ENCODE measurements at regions not wholly inside any gene's neighbourhood (a gene's known extent, or its start where the extent isn't known, plus 50 kb on each side); places are given as distances from the start of the nearest gene placed in this dataset.

DNA sequence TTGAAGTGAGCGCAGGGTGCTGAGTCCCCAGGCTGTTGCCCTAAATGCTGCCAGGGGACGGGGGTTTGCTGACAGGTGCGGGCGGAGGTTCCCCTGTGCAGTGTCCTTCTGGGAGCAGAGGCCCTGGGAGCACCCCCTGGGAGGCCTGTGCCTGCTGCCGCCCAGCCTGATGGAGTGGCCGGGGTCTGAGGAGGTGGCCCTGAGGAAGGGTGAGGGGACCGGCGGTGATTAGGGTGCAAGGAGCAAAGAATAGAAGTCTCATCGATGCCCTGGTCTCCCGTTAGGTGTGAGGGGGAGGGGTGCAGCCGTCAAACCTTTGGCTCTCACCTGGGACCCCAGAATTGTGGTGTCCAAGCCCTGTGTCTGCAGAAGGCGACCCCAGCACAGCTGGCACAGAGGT is 1294.7 kb downstream of the BRD1 start:
- Histone ChIP-seq H3K27ac (no peak overlapping the region), H3K4me3 (no peak overlapping the region), H3K36me3 (no peaks in the 10 kb centered on the region), H3K9me3 (no peaks in the 10 kb centered on the region), H3K27me3 (no peaks in the 10 kb centered on the region), H3K4me1 (no peaks in the 10 kb centered on the region)
- ATAC-seq (no peak), DNase-seq (peak in 1 of 4 donors; percentile 59)
- intact Hi-C loops (cut with DNase I) = no loop called here
- TF ChIP-seq, protein P1, sequence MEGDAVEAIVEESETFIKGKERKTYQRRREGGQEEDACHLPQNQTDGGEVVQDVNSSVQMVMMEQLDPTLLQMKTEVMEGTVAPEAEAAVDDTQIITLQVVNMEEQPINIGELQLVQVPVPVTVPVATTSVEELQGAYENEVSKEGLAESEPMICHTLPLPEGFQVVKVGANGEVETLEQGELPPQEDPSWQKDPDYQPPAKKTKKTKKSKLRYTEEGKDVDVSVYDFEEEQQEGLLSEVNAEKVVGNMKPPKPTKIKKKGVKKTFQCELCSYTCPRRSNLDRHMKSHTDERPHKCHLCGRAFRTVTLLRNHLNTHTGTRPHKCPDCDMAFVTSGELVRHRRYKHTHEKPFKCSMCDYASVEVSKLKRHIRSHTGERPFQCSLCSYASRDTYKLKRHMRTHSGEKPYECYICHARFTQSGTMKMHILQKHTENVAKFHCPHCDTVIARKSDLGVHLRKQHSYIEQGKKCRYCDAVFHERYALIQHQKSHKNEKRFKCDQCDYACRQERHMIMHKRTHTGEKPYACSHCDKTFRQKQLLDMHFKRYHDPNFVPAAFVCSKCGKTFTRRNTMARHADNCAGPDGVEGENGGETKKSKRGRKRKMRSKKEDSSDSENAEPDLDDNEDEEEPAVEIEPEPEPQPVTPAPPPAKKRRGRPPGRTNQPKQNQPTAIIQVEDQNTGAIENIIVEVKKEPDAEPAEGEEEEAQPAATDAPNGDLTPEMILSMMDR (IDR thresholded peaks at IDR 0.05) = no peak

DNA sequence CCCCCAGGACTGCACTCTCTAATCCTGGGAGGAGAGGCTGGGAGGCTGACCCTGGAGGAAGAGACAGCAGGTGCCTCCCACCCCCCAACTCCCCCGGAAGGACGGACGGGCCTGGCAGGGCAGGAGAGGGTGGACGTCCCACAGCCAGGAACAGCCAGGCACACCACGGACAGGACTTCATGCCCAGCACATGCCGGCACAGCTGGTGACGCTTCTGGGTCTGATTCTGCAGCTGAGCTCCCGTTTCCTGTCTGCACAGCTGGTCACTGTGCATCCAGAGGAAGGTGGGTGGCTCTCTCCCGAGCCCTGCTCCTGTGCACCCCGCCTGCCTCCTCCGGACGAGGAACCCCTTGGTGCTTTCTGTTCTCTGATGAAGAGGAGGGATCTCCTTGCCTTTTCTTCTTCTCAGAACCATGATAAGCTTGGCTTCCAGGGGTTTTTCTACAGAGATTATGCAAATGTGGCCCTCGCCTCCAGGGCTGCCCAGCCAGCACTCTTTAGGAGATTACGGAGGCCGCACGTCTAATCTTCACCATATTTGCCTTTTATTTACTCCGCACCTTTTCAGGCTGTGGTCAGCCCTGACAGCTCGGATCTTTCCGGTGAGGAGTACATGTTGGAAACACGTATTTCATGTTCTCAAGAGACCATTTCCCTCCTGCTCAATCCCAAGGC is 1295.8 kb downstream of the BRD1 start:
- H3K4me1 ChIP-seq = no peaks in the 10 kb centered on the region
- no peaks in the 10 kb centered on the region for H3K9me3 ChIP-seq
- TF ChIP-seq, protein P1 (IDR thresholded peaks at IDR 0.05) = no peak
- no peak for ATAC-seq
- no peak overlapping the region for H3K4me3 ChIP-seq
- intact Hi-C loops (cut with DNase I) = no loop called here
- no peak overlapping the region for H3K27ac ChIP-seq
- no peaks in the 10 kb centered on the region for H3K27me3 ChIP-seq
- H3K36me3 ChIP-seq = no peaks in the 10 kb centered on the region
- DNase-seq = peak in 1 of 4 donors; percentile 39

DNA sequence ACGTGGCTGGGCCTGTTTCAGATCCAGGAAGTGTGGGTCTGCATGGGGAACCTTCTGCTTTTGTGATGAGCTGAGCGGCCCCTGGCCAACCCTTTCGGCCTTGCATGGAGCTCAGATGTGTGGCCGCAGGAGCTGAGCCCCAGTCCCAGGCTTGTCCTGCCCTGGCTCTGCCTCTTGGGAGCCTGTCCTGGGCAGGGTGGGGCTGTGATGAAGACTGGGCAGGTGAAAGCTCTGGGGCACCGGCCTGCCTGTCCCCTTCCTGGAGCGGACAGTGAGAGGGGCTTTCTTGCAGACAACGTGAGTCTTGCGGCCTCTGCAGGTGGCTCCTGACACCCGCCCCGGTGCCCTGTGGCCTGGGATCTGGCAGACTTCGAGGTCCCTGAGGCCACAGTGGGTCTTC is 1296.6 kb downstream of the BRD1 start:
- TF ChIP-seq, protein P1 (IDR thresholded peaks at IDR 0.05) = no peak
- no peak for ATAC-seq
- Histone ChIP-seq H3K27me3 (no peaks in the 10 kb centered on the region), H3K36me3 (no peaks in the 10 kb centered on the region), H3K4me3 (no peak overlapping the region), H3K27ac (no peak overlapping the region), H3K9me3 (no peaks in the 10 kb centered on the region), H3K4me1 (no peaks in the 10 kb centered on the region)
- DNase-seq = peak in 1 of 4 donors; percentile 61
- intact Hi-C loops (cut with DNase I) = no loop called here

DNA sequence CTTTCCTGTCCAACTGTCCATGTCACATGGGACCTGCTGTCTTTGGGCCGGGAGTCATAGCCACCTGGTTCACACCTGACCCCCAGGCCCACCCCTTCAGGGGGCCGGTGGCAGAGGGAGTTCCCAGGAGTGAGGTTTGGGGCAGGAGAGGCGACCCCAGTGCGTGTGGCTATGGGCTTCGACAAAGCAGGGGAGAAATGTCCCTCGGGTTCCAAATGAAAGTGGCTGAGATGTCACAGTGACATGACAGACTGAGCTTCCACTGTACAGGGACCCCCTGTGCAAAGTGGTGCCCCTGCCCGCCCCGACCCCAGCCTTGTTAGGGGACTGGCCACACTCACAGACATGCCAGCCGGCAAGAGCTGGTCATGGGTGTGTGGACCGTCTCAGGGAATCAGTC is 1297.0 kb downstream of the BRD1 start:
- Histone ChIP-seq H3K4me3 (no peak overlapping the region), H3K9me3 (no peaks in the 10 kb centered on the region), H3K4me1 (no peaks in the 10 kb centered on the region), H3K36me3 (no peaks in the 10 kb centered on the region), H3K27me3 (no peaks in the 10 kb centered on the region), H3K27ac (no peak overlapping the region)
- peak in 1 of 4 donors; percentile 61 for DNase-seq
- ATAC-seq = no peak
- TF ChIP-seq, protein P1 (IDR thresholded peaks at IDR 0.05) = no peak
- intact Hi-C loops (cut with DNase I) = no loop called here

DNA sequence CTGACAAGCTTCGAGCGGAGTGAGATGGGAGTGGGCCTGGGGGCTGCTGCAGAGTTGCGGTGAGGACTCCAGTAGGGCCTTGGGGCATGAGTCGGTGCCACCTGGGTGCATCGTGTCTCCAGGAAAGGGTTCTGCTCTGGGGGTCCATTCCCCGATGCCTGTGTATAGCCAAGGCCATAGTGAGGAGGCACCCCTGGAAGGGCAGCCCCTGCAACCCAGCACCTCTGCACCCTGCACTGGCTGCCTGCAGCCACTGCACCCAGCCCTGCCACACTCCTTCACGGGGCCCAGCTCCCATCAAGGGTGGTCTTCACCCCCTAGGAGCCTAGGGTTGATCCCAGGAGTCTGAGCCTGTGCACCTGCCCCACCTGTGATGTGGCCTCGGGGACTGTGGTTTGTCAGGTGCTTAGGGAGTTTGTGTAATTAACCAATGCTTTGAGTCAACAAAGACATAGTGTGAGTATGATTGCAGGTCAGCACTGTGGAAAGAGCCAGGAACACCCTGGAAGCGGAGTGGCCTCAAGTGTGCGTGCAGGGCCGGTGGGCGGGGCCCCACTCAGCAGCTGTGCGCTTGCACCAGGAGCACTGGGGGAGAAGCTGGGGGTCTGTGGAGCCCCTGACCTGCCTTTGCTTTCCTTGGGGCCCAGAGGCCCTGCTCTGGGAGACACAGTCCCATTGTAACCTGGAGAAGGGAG is 1299.3 kb downstream of the BRD1 start:
- intact Hi-C loops (cut with DNase I) = no loop called here
- H3K4me3 ChIP-seq = no peak overlapping the region
- no peak overlapping the region for H3K27ac ChIP-seq
- no peaks in the 10 kb centered on the region for H3K36me3 ChIP-seq
- DNase-seq = peak in 1 of 4 donors; percentile 48
- H3K9me3 ChIP-seq = no peaks in the 10 kb centered on the region
- TF ChIP-seq, protein P1 (IDR thresholded peaks at IDR 0.05) = no peak
- peak; percentile 88 for ATAC-seq
- no peaks in the 10 kb centered on the region for H3K27me3 ChIP-seq
- H3K4me1 ChIP-seq = no peaks in the 10 kb centered on the region

Data from left lung (tissue), 4 donors.